ENCODE measurements at regions not wholly inside any gene's neighbourhood (a gene's known extent, or its start where the extent isn't known, plus 50 kb on each side); places are given as distances from the start of the nearest gene placed in this dataset.

DNA sequence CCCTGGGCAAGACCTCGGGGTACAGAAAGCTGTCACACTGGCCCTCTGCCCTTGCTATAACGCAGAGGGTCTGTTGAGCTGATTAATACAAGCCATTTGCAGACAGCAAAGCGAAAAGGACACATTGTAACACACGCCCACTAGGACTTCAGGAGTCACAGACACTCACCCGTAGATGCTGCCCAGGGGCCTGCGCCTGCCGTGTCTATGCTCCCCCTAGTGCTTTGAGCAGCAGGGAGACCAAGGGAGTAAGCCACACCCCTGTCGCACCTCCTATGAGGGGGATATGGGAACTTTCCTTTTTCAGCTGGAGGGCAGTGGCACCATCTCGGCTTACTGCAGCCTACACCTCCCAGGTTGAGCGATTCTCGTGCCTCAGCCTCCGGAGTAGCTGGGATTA is 1930.2 kb downstream of the OLFM4 start:
- intact Hi-C loops (cut with micrococcal nuclease), result no loop called here
- Histone ChIP-seq H3K4me3 (ENCODE audit: low read length) (no peak overlapping the region), H3K27me3 (ENCODE audit: control insufficient read depth, insufficient read depth, low read length) (no peaks in the 10 kb centered on the region), H3K9me3 (ENCODE audit: control insufficient read depth, insufficient read depth, low read length) (peaks cover 7% of the 10 kb centered on the region), H3K36me3 (ENCODE audit: control insufficient read depth, insufficient read depth, low read length) (no peaks in the 10 kb centered on the region), H3K27ac (ENCODE audit: low read length) (no peak overlapping the region), H3K4me1 (ENCODE audit: control insufficient read depth, insufficient read depth, low read length) (no peaks in the 10 kb centered on the region)
- no peak overlapping the region for H3K27ac Mint-ChIP-seq
- ATAC-seq (no peak), DNase-seq (no peak)
- WGBS (ENCODE audit: insufficient coverage), result 87% methylated on average over 12 of the region's 12 CpGs
- H3K4me3 Mint-ChIP-seq, result no peak overlapping the region
- H3K36me3 Mint-ChIP-seq, result no peaks in the 10 kb centered on the region
- H3K27me3 Mint-ChIP-seq (ENCODE audit: low read depth in 2 of 2), result no peaks in the 10 kb centered on the region
- H3K9me3 Mint-ChIP-seq, result peaks cover 10 to 16% of the 10 kb centered on the region in 2 donors
- H3K4me1 Mint-ChIP-seq, result no peaks in the 10 kb centered on the region
- no peak for TF ChIP-seq CTCF (IDR thresholded peaks at IDR 0.05)

DNA sequence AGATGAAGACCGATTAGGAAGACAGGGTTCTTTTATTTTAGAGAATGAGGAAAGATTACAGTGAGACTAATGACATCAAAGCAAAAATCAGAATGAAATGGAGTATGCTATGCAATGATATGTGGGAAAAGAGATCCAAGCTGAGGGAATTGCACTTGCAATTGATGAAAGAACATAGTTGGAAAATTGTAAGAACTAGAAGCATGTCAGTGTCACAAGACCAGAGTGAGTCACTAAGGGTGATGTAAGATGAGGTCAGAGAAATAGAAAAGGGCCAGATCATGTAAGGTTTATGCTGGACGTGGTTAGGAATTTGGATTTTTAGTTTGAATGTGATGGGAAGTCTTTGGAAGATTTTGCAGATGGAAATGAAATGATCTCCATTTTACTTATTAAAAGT is 1937.3 kb downstream of the OLFM4 start:
- Histone ChIP-seq H3K4me1 (ENCODE audit: control insufficient read depth, insufficient read depth, low read length) (no peaks in the 10 kb centered on the region), H3K27ac (ENCODE audit: low read length) (no peak overlapping the region), H3K36me3 (ENCODE audit: control insufficient read depth, insufficient read depth, low read length) (no peaks in the 10 kb centered on the region), H3K4me3 (ENCODE audit: low read length) (no peak overlapping the region), H3K9me3 (ENCODE audit: control insufficient read depth, insufficient read depth, low read length) (peaks cover 10% of the 10 kb centered on the region), H3K27me3 (ENCODE audit: control insufficient read depth, insufficient read depth, low read length) (no peaks in the 10 kb centered on the region)
- 79% methylated on average over 2 of the region's 2 CpGs for WGBS (ENCODE audit: insufficient coverage)
- H3K4me3 Mint-ChIP-seq, result no peak overlapping the region
- peaks cover 8 to 19% of the 10 kb centered on the region in 2 donors for H3K9me3 Mint-ChIP-seq
- DNase-seq (no peak), ATAC-seq (no peak)
- no peak overlapping the region for H3K27ac Mint-ChIP-seq
- no peaks in the 10 kb centered on the region for H3K4me1 Mint-ChIP-seq
- intact Hi-C loops (cut with micrococcal nuclease), result no loop called here
- no peaks in the 10 kb centered on the region for H3K27me3 Mint-ChIP-seq (ENCODE audit: low read depth in 2 of 2)
- TF ChIP-seq CTCF (IDR thresholded peaks at IDR 0.05), result no peak
- peaks cover 9% of the 10 kb centered on the region for H3K36me3 Mint-ChIP-seq

DNA sequence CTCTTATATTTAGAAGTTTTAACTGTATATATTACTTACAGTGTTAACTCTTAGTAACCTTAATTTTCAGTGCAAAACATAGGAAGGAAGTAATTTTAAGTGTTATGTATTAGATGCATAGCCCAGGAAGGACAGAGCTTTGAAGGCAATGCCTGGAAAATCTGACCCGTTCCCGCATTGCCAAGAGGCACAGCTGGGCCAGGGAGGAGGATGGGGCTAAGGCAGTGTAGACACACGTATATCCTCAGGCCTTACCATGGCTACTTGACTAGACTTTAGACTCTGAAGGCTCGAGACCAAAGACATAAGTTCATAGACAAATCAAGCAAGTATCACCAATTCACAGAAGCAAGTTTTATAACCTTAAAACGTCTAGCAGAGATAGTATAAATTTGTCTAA is 1944.2 kb downstream of the OLFM4 start:
- Histone ChIP-seq H3K27ac (ENCODE audit: low read length) (no peak overlapping the region), H3K4me3 (ENCODE audit: low read length) (no peak overlapping the region), H3K27me3 (ENCODE audit: control insufficient read depth, insufficient read depth, low read length) (no peaks in the 10 kb centered on the region), H3K36me3 (ENCODE audit: control insufficient read depth, insufficient read depth, low read length) (no peaks in the 10 kb centered on the region), H3K9me3 (ENCODE audit: control insufficient read depth, insufficient read depth, low read length) (peaks cover 6% of the 10 kb centered on the region), H3K4me1 (ENCODE audit: control insufficient read depth, insufficient read depth, low read length) (no peaks in the 10 kb centered on the region)
- DNase-seq (no peak), ATAC-seq (no peak)
- intact Hi-C loops (cut with micrococcal nuclease), result no loop called here
- Mint-ChIP-seq H3K4me3 (no peak overlapping the region), H3K9me3 (peaks cover 9 to 24% of the 10 kb centered on the region in 2 donors), H3K27ac (no peak overlapping the region), H3K36me3 (peaks cover 22% of the 10 kb centered on the region), H3K4me1 (no peaks in the 10 kb centered on the region), H3K27me3 (ENCODE audit: low read depth in 2 of 2) (no peaks in the 10 kb centered on the region)
- WGBS (ENCODE audit: insufficient coverage), result 84% methylated on average over 5 of the region's 5 CpGs
- TF ChIP-seq CTCF (IDR thresholded peaks at IDR 0.05), result no peak

GRCh38 chr13:54975676-54976075 is 1947.1 kb downstream of the OLFM4 start:
- Histone ChIP-seq H3K4me3 (ENCODE audit: low read length) (no peak overlapping the region), H3K27ac (ENCODE audit: low read length) (no peak overlapping the region), H3K36me3 (ENCODE audit: control insufficient read depth, insufficient read depth, low read length) (no peaks in the 10 kb centered on the region), H3K9me3 (ENCODE audit: control insufficient read depth, insufficient read depth, low read length) (peaks cover 3% of the 10 kb centered on the region), H3K4me1 (ENCODE audit: control insufficient read depth, insufficient read depth, low read length) (no peaks in the 10 kb centered on the region), H3K27me3 (ENCODE audit: control insufficient read depth, insufficient read depth, low read length) (no peaks in the 10 kb centered on the region)
- Mint-ChIP-seq H3K9me3 (peaks cover 5 to 16% of the 10 kb centered on the region in 2 donors), H3K4me1 (no peaks in the 10 kb centered on the region), H3K36me3 (peaks cover 13% of the 10 kb centered on the region), H3K4me3 (no peak overlapping the region), H3K27me3 (ENCODE audit: low read depth in 2 of 2) (no peaks in the 10 kb centered on the region), H3K27ac (no peak overlapping the region)
- intact Hi-C loops (cut with micrococcal nuclease), result no loop called here
- WGBS (ENCODE audit: insufficient coverage), result 66% methylated on average over 3 of the region's 4 CpGs
- ATAC-seq (no peak), DNase-seq (no peak)
- TF ChIP-seq CTCF (IDR thresholded peaks at IDR 0.05), result no peak
